ENCODE measurements at regions not wholly inside any gene's neighbourhood (a gene's known extent, or its start where the extent isn't known, plus 50 kb on each side); places are given as distances from the start of the nearest gene placed in this dataset.

GRCh38 chr5:25862276-25862675 lies 1176.1 kb downstream of the CDH9 start:
- no peaks in the 10 kb centered on the region for H3K79me1 ChIP-seq (ENCODE audit: low read depth in 1 of 2, low read length in 2 of 2)
- H4K5ac ChIP-seq (ENCODE audit: low read depth, low read length) = no peak overlapping the region
- WGBS, 2 experiments (ENCODE audit: extremely low coverage in 2 of 2, insufficient read length in 1 of 2) = no CpG with 5 or more reads among the region's 2 CpGs
- H3K4me2 ChIP-seq (ENCODE audit: low read depth, low read length) = no peak overlapping the region
- no peak for ATAC-seq (ENCODE audit: low read depth)
- H2BK15ac ChIP-seq (ENCODE audit: low read depth, low read length) = no peak overlapping the region
- ChIA-PET POLR2A (ENCODE audit: unreplicated experiment) (no interaction called here), CTCF (no interaction called here)
- no peaks in the 10 kb centered on the region for H4K20me1 ChIP-seq (ENCODE audit: insufficient read depth, low read length)
- H4K91ac ChIP-seq (ENCODE audit: insufficient read depth, low read depth, low read length) = no peak overlapping the region
- BruUV-seq (replicated peaks) = no TSS peak
- intact Hi-C loops (cut with micrococcal nuclease) (no loop called here), in situ Hi-C loops (cut with MboI; ENCODE audit: low sequenced_read_pairs) (no loop called here), dilution Hi-C loops (cut with HindIII; ENCODE audit: low sequenced_read_pairs, unreplicated experiment) (no loop called here)
- H3K4me1 ChIP-seq (ENCODE audit: control insufficient read depth, insufficient read depth, low read length) = no peaks in the 10 kb centered on the region
- H4K8ac ChIP-seq (ENCODE audit: low read depth in 2 of 2, low read length in 2 of 2) = no peak overlapping the region
- no peak overlapping the region for H3K14ac ChIP-seq (replicated peaks; ENCODE audit: low read depth, low read length)
- H2AK9ac ChIP-seq (replicated peaks; ENCODE audit: low read depth, low read length, poor library complexity) = no peak overlapping the region
- no peak overlapping the region for H3K23ac ChIP-seq (ENCODE audit: low read depth, low read length)
- H3K9ac ChIP-seq (ENCODE audit: low read depth, low read length) = no peak overlapping the region
- H3K56ac ChIP-seq (ENCODE audit: extremely low read depth, insufficient read depth, low read length) = no peak overlapping the region
- H3K27ac ChIP-seq (ENCODE audit: insufficient read depth, low read length) = no peak overlapping the region
- no peak for DNase-seq
- no peak overlapping the region for H2BK120ac ChIP-seq (ENCODE audit: low read depth, low read length)
- no peak overlapping the region for H3K18ac ChIP-seq (ENCODE audit: low read depth, low read length)
- no peak overlapping the region for H2AFZ ChIP-seq (replicated peaks; ENCODE audit: low read length, poor library complexity)
- no peaks in the 10 kb centered on the region for H3K36me3 ChIP-seq (ENCODE audit: control insufficient read depth, insufficient read depth, low read length)
- H2AK5ac ChIP-seq (ENCODE audit: low read depth, low read length) = no peak overlapping the region
- H2BK5ac ChIP-seq (ENCODE audit: low read depth, low read length, poor library complexity, severe bottlenecking) = no peak overlapping the region
- no peaks in the 10 kb centered on the region for H3K27me3 ChIP-seq (ENCODE audit: control insufficient read depth, insufficient read depth, low read length)
- H3K9me1 ChIP-seq (ENCODE audit: insufficient read depth, low read length) = no peaks in the 10 kb centered on the region
- no peak for TF ChIP-seq SMC3 (IDR thresholded peaks at IDR 0.05; ENCODE audit: low read depth, low read length)
- no peak for TF ChIP-seq MXI1 (IDR thresholded peaks at IDR 0.05; ENCODE audit: borderline replicate concordance, low read depth, low read length)
- TF ChIP-seq, protein P1, sequence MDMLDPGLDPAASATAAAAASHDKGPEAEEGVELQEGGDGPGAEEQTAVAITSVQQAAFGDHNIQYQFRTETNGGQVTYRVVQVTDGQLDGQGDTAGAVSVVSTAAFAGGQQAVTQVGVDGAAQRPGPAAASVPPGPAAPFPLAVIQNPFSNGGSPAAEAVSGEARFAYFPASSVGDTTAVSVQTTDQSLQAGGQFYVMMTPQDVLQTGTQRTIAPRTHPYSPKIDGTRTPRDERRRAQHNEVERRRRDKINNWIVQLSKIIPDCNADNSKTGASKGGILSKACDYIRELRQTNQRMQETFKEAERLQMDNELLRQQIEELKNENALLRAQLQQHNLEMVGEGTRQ (IDR thresholded peaks at IDR 0.05; ENCODE audit: low read depth, low read length) = no peak
- TF ChIP-seq, protein P2, sequence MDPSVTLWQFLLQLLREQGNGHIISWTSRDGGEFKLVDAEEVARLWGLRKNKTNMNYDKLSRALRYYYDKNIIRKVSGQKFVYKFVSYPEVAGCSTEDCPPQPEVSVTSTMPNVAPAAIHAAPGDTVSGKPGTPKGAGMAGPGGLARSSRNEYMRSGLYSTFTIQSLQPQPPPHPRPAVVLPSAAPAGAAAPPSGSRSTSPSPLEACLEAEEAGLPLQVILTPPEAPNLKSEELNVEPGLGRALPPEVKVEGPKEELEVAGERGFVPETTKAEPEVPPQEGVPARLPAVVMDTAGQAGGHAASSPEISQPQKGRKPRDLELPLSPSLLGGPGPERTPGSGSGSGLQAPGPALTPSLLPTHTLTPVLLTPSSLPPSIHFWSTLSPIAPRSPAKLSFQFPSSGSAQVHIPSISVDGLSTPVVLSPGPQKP (IDR thresholded peaks at IDR 0.05; ENCODE audit: borderline replicate concordance, low read depth, low read length) = no peak
- TF ChIP-seq MAFK (IDR thresholded peaks at IDR 0.05; ENCODE audit: low read depth, low read length) = no peak
- TF ChIP-seq CHD1 (IDR thresholded peaks at IDR 0.05; ENCODE audit: low read depth, low read length) = no peak
- no peak for TF ChIP-seq MAZ (IDR thresholded peaks at IDR 0.05; ENCODE audit: borderline replicate concordance, low read depth, low read length)
- no peak overlapping the region for H3K4ac ChIP-seq (ENCODE audit: low read depth, low read length)
- no peak overlapping the region for H2BK20ac ChIP-seq (ENCODE audit: low read depth, low read length)
- H3K9me3 ChIP-seq (ENCODE audit: control insufficient read depth, insufficient read depth, low read length) = peaks cover 6% of the 10 kb centered on the region
- no peak overlapping the region for H3K4me3 ChIP-seq (ENCODE audit: insufficient read depth, low read depth, low read length)

All from IMR-90 (cell line).